Bronchial epithelial cell (primary cell): ENCODE measurements at regions not wholly inside any gene's neighbourhood (a gene's known extent, or its start where the extent isn't known, plus 50 kb on each side); places are given as distances from the start of the nearest gene placed in this dataset.

Source experiments
- DNase-seq: peaks from one replicate; pipeline ENCODE4 v3.0.0-alpha.2; 2010; ENCODE audit warnings: low read depth
- FAIRE-seq: peaks from 2 replicates; lab custom pipeline; 2011; peaks lifted over from hg19 to GRCh38; lab: Jason Lieb, UNC
- H3K27me3 ChIP-seq: 2 replicates; pipeline ENCODE4 v1.5.1; 2011; ENCODE audit warnings: low read length; ENCODE audit not compliant: control insufficient read depth, insufficient read depth
- H3K36me3 ChIP-seq: 2 replicates; pipeline ENCODE4 v1.5.1; 2011; ENCODE audit warnings: low read length; ENCODE audit not compliant: control insufficient read depth, insufficient read depth
- H3K4me3 ChIP-seq: 2 replicates; pipeline ENCODE4 v1.5.1; 2011; ENCODE audit warnings: mild to moderate bottlenecking, low read depth, low read length, control low read depth
- CTCF ChIP-seq: IDR thresholded peaks from 2 replicates; pipeline ENCODE4 v1.5.1; 2011; ENCODE audit warnings: mild to moderate bottlenecking, moderate library complexity, low read length, control low read depth, inconsistent platforms; ENCODE audit not compliant: insufficient read depth, severe bottlenecking

DNA sequence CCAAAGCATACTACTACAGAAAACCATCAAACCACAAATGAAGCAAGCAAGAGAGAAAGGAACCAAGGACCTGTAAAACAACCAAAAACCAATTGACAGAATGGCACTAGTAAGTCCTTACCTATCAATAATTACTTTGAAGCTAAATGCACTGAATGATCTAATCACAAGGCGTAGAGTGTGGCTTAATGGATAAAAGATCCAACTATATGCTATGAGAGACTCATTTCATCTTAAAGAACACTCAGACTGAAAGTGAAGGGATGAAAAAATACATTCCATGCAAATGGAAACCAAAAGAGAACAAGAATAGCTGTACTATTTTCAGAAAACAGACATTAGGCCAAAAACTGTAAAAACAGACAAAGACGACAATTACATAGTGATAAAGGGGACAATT lies 70.7 kb downstream of the CRPPA start:
- no peaks in the 10 kb centered on the region for H3K27me3 ChIP-seq
- DNase-seq (no peak), FAIRE-seq (no peak)
- no peak for TF ChIP-seq CTCF
- H3K4me3 ChIP-seq: no peak overlapping the region
- no peaks in the 10 kb centered on the region for H3K36me3 ChIP-seq

DNA sequence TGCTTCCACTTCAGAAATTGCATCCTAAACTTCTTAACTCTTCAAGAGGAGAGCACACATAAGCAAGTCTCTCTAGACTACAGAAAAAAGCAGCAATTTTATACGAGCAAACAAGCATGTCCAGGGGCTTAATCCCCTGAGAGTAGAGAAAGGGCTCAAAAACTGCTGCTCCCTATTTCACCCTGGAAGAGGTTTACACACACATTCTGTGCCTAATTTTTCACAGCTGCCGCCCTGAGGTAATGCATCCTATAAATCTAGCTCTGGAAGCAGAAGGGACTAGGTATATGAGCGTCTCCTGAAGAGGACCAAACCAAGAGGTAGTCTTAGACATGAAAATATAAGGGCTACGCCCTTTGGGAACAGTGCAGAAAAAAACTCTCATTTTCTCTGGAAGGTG lies 73.1 kb downstream of the CRPPA start:
- no peaks in the 10 kb centered on the region for H3K27me3 ChIP-seq
- H3K36me3 ChIP-seq: no peaks in the 10 kb centered on the region
- FAIRE-seq (no peak), DNase-seq (no peak)
- H3K4me3 ChIP-seq: no peak overlapping the region
- TF ChIP-seq CTCF: no peak

DNA sequence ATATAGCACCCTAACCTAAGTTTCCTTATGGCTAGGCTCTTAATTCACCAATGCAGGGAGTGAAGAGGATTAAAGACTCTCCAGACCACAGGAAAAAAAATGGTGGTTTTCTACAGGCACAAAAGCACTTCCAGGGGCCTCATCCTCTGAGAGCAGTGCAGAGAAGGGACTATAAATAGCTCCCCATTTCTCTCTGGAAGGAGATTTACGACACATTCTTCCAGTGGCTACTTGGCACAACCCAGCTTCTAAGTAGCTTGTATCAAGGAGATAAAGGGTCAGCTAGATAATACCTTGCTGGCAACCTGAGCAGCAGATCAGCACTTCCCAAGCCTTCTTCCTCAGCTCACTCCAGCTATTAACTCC lies 73.5 kb downstream of the CRPPA start:
- no peak for FAIRE-seq
- no peak for TF ChIP-seq CTCF

DNA sequence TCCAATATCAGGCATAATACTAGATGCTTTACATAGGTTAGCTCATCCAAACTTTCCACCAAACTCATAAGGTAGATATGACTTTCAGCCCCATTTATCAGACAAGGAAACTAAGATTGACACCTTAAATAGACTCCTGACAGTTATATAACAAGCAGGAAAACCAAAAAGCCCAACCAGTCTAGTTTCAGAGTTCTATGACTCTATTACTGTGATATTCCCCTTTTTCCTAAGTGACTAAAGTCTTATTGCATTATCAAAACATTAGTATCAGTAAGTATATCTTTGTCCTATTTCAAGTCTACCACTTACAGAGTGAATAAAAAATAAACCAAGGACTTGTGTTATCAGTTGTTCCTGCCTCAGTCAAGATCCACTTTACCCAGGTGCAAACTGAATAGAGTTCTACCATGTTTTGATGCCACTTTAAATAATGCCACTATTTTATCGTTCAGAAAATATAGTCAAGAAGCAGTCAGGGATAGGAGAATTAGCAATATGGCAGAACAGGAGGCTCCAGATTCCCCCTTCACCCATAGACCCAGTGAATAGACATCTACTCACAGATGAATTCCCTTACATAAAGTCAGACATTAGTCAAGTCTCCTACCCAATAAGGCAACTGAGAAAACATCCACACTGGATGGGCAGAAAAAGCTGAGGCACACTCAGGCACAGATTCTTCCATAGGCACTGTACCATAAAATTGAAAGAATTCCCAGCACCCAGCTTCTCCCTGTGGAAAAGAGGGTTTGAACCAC lies 74.1 kb downstream of the CRPPA start:
- no peak for FAIRE-seq

More for the DNA sequence above, 73.5 kb downstream of the CRPPA start:
- DNase-seq: no peak
- H3K27me3 ChIP-seq: no peaks in the 10 kb centered on the region
- no peaks in the 10 kb centered on the region for H3K36me3 ChIP-seq
- H3K4me3 ChIP-seq: no peak overlapping the region

GRCh38 chr7:16345979-16346958 lies 75.1 kb downstream of the CRPPA start:
- DNase-seq (peak; percentile 82), FAIRE-seq (peak; percentile 47)
- Histone ChIP-seq H3K4me3 (no peak overlapping the region), H3K36me3 (no peaks in the 10 kb centered on the region), H3K27me3 (no peaks in the 10 kb centered on the region)
- no peak for TF ChIP-seq CTCF

More for the DNA sequence above, 74.1 kb downstream of the CRPPA start:
- Histone ChIP-seq H3K27me3 (no peaks in the 10 kb centered on the region), H3K4me3 (no peak overlapping the region), H3K36me3 (no peaks in the 10 kb centered on the region)
- no peak for DNase-seq
- TF ChIP-seq CTCF: no peak
